ENCODE measurements at regions not wholly inside any gene's neighbourhood (a gene's known extent, or its start where the extent isn't known, plus 50 kb on each side); places are given as distances from the start of the nearest gene placed in this dataset.

DNA sequence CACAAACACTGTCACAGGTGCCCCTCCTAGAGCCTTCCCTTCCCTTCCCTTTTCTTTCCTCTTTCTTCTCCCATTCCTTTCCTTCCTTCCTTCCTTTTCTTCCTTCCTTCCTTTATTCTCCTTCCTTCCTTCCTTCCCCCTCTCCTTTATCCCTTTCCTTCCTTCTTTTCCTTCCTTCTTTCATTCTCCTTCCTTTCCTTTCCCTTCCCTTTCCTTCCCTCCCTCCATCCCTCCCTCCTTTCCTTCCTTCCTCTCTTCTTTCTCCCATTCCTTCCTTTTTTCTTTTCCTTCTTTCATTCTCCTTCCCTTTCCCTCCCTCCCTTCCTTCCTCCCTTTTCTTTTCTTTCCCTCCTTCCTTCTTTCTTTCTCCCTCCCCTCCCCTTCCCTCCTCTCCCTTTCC, 170.0 kb downstream of the ENGASE start:
- DNase-seq (ENCODE audit: low read depth) = no peak

DNA sequence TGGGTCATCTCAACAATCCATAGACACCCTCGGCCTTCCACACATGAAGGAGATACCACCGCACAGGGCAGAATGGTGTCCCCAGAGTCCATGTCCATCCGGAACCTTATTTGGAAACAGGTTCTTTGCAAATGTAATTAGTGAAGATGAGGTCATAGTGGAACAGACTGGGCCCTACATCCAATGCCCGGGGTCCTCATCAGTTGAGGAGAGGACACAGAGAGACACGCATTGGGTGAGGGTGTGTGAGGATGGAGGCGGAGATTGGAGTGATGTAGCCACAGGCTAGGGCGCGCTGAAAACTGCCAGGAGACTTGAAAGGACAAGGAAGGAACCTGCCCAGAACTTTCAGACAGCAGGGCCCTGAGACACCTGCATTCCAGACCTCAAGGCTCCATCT, 169.4 kb downstream of the ENGASE start:
- DNase-seq (ENCODE audit: low read depth) = no peak

DNA sequence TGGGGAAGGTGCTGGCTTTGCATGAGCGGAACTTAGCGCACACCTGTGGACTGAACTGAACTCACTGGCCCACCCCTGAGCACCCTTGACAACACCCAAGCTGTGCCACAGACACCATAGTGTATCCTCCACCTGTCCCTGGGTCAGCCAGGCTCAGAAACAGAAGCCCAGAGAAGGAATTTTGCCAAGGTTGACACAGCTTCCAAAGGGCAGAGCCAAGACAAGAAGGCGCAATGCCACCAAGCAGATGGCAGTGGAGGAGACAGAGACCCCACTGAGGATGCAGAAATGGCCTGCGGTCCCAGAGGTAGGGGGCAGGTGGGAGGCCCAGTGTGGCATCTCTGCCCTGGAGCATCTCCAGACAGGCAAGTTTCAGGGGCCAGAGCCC, 169.0 kb downstream of the ENGASE start:
- no peak for DNase-seq (ENCODE audit: low read depth)

DNA sequence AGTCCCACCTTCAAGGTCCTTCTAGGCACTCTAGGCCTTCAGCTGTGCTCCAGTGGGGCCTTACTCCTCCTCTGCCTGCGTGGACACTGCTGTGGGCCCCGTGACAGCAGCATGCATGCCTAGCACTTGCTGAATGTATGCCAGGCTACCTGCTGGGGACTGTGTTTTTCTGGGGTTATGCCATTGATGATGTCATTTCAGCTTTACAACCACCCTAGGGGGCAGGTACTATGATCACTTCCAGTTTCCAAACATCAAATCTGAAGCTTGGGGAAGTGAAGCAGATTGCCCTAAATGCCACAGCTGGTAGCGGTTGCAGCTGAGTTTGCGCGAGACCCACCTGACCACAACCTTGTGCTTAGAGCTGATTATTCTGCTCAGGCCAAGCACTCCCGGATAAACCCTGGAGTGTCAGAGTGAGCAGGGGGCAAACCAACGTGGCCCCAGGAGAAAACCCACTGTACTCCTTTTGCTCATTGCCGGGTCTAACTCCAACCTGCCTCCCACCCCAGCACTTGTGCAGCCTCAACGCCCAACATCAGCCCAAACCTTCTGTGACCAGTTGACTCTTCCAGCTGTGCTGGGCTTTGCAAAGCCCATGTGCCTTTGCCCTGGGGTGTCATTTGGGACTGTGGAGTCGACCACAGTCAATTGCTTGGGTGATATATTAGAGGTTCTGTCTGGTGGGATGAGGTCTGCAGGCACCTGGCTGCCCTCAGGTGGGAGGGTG, 168.4 kb downstream of the ENGASE start:
- no peak for DNase-seq (ENCODE audit: low read depth)

DNA sequence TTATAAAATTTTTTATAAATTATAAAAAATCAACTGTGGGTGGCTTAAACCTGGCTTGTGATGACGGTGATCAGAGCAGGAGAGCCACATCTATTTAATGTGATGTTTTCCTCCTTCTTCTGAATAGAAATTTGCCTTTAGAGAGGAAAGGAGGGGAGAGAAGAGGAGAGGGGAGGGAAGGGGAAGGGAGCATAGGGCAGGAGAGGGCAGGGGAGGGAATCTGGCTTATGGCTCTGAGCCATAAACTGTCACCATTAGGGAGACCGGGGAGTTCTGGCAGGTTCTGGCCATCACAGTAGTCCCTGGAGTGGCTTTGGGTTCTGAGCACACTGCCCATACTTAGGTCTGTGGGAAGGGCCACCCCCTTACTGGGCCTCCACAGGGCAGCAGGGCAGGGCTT, 167.8 kb downstream of the ENGASE start:
- DNase-seq (ENCODE audit: low read depth) = no peak

DNA sequence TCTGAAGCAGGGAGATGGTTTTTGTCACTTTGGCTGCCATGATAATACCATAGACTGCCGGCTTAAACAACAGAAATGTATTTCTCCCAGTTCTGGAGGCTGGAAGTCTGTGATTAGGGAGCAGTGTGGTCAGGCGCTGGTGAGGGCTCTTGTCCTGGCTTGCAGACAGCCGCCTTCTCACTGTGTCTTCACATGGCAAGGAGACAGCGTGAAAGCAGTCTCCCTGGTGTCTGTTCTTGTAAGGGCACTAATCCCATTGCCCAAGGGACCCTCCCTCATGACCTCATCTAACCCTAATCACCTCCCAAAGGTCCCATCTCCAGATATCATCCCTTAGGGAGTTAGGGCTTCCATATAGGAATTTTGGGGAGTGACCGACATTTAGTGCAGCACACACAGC, 167.0 kb downstream of the ENGASE start:
- no peak for DNase-seq (ENCODE audit: low read depth)

DNA sequence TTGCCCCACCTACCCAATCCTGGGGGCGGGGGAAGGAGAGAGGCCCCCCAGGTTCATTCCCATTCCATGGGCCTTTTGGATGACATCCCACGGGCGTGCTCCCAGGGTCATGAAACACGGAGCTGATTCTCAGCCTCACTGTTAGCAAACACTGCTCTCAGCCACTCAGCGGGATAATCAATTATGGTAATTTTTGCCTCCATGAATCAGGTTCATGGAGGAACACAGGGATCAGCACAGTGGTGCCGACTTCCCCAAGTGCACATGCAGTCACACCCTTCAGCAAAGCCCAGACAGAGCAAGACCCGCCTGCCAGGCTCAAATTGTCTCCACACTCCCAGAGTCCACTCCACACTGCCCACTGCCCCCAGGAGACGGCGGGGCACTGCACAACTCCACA, 164.6 kb downstream of the ENGASE start:
- DNase-seq (ENCODE audit: low read depth) = no peak

DNA sequence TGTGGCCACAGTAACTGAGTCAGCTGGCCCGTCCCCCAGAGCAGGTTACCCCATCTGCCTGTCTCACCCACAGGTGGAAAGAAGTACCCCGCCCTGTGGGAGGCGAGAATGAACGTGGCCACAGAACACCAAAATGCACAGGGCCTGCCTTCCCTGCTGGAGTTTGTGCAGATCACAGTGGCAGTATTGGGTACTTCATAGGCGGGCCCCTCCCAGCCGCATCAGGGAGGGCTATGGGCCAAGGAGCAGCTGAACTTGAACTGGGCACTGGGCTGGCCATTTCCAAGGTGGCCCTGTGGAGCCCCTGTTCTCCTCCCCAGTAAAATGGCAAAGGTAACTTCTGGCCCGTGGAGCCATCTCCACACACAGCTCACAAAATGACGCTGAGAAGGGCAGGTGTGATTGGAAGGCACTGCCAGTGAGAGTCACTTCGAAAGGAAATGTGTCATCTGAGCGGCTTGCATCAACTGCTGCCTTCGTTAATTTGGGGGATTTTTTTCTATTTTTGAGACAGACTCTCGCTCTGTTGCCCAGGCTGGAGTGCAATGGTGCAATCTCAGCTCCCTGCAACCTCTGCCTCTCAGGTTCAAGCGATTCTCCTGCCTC, 162.9 kb downstream of the ENGASE start:
- no peak for DNase-seq (ENCODE audit: low read depth)

DNA sequence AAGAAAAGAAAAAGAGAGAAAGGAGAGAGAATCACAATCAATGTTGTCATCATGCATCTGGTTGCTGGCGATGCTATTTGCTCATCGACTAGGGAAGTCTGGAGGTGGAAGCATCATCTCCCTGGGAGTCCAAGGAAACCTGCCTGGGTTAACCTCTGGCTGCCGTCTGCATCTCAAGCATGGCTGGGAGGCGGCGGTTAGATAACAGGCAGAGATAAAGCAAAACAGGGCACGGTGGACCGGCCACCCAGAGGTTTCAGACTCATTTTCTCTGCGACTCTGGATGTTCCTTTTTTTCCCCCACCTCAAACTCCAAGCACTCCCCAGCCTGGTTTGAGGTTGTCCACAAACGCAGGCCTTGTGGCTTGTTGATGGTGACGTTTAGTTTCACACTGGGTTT, 161.2 kb downstream of the ENGASE start:
- no peak for DNase-seq (ENCODE audit: low read depth)

DNA sequence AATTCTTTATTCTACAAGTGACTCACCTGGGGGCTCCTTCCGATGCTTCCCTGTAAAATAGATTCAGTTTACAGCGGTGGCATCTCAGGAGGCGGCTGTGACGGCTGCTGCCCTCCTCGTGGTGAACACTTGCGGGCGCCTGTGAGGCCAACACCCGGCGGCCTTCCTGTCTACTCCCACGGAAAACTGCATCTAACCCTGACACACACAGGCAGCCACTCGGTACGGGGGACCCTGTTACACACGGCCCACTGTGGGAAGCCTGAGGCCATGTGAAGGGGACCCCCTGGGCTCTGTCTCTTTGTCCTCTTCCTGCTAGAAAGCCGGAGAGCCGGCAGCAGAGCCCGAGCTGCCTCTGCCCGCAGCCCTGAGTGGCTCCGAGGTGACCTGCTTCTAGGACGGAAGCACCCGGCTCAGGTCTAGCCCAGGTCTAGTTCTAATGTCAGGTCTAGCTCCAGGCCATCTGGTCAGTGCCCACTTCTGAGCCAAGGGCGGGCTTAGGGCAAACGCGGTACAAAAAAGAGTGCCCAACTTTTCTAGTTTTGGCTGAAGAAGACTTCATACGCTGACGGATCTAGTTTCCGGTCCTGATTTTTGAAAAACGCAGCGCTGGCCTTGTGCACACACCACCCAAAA, 159.4 kb downstream of the ENGASE start:
- no peak for DNase-seq (ENCODE audit: low read depth)

DNA sequence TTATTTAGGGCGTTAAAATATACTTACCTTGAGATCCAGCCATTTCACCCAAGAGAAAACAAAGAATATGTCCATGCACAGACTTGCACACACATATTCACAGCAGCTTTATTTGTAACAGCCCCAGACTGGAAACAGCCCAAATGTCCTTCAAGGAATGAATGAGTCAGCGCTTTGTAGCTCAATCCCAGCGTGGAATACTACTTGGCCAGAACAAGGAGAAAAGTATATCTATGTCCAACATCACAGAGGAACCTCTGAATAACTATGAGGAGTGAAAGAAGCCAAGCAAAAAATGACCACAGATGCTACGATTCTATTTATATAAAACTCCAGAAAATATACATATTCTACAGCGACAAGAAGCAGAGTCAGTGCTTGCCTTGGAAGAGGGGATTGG, 158.3 kb downstream of the ENGASE start:
- DNase-seq (ENCODE audit: low read depth) = no peak

DNA sequence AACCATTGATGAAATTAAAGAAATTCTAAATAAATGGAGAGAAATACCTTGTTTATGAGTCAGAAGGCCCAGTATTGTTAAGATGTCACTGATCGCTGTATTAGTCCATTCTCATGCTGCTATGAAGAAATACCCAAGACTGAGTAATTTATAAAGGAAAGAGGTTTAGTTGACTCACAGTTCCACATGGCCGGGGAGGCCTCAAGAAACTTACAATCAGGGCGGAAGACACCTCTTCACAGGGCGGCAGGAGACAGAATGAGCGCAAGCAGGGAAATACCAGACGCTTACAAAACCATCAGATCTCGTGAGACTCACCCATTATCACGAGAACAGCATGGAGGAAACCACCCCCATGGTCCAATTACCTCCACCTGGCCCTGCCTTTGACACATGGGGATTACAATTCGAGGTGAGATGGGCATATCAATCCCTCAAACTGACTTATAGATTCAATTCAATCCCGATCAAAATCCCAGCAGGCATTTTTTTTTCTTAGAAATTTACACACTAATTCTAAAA, 157.2 kb downstream of the ENGASE start:
- no peak for DNase-seq (ENCODE audit: low read depth)

DNA sequence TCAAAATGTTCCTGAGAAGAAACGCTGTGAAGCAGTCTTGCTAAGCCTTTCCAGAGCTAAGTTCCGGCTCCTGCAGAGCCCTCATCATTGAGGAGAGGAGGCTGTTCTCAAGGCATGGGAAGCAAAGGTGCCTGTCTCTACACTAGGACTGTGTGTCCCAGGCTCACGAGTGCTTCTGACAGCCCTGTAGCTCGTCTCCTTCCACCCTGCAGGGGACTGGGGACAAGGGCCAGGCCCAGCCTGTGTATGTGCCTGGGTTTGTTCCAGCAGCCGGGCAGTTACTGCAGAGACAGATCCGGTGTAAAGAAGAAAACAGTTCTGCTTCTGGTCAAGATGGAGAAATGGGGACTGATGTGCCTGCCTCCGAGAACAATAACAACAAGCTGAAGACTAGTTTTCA, 156.0 kb downstream of the ENGASE start:
- DNase-seq (ENCODE audit: low read depth) = no peak

DNA sequence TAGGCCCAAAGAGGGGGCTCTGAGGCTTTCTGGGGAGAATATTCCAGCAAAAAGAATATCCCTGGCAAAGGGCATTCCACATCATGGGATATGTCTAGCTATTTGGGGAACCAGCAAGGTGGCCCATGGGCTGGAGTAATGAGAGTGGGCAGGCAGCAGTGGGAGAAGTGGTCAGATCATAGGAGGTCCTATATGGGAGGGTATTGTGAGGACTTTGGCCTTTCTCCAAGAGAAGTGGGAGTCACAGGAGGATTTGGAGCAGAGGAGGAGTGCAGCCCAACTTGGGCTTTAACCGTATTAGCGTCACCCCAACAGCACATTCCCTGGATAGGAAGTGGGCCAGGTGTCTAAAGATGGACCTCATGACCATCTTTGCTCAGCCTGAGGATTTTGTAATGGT, 151.4 kb downstream of the ENGASE start:
- no peak for DNase-seq (ENCODE audit: low read depth)

DNA sequence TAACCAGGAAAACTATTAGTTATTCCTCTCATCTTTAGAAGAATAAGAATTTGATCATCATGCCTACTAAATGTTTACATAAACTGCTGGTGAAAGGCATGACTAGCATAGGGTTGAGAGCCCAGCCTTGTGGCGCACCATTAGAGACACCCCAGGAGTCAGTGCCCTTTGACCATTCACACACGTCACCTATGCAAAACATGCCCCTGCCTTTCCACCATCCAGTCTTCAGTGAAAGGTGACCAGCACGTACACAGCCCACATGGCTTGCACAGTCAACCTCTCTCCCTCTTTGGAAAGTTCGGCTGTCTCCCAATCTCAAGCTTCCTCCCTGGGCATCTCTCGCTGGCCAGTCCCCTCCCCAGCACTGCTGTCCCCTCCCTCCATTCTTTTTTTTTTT, 150.3 kb downstream of the ENGASE start:
- no peak for DNase-seq (ENCODE audit: low read depth)

DNA sequence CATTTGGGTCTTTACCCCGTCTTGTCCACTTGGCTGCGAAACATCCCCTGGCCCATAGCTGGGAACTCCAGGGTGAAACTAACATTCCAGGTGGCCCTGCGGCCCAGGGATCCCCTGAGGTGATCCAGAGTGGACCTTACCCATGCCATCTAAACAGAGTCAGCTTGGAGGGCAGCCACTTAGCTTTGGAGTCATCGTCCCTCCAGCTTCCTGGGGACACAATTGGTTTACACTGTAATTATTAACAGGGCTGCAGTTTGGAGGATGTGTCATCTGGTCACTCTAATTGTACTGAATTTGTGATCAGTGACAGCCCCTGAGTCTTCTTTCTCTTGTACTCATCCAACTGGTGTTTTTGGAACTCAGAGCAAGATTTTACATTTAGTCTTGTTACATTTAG, 149.9 kb downstream of the ENGASE start:
- no peak for DNase-seq (ENCODE audit: low read depth)

DNA sequence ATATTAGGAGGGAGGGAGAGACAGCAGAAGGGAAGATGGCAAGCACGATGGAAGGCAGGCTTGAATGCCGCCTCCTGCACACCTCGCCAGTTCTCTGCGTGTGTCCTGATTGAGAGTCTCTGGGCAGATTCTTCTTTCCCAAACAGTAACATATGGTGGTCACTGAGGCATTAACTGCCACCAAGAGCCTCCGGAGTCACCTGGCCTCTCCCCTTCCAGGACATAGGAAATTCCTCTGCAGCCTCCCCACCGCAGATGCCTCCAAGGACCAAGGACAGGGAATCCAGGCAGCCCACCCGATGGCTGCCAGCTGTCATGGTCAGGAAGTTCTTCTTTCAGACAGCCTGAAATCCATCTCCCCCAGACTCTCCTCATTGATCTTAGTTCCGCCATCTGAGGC, 149.3 kb downstream of the ENGASE start:
- DNase-seq (ENCODE audit: low read depth) = no peak

DNA sequence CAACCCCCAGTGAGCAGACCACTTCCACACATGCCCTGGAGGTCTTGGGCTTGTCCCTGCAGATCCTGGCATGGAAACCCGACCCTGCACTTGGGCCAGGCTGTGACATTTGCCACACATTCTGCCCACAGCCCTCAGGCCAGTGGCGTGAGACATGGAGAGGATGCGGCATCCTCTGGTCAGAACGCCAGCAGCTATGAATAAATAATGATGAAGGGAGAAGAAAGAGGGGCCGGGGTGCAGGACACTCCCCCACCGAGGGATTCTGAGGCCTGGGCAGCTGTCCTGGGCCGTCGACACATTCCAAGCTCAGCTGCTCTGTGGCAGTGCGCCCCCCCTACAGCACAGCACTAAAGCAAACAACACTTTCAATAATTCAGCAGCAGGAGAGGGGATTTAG, 148.8 kb downstream of the ENGASE start:
- DNase-seq (ENCODE audit: low read depth) = no peak

DNA sequence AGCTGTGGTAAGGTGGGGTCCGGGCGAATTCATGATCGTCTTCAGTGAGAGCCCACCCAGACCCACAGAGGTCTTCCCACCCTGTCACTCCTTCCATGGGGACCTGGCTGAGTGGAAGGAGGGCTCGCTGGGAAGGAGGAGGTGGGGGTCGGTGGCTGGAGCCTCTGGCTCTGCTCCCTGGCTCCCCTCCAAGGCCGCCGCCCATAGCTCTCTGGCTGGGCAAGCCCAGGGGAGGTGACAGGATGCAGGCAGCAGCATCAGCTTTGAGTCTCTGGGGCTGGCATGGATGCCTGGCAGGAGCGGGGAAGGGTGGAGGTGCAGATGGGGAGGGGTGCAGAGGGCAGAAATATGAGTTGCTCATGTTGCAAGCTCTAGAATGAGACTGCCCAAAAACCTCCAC, 147.0 kb downstream of the ENGASE start:
- no peak for DNase-seq (ENCODE audit: low read depth)

DNA sequence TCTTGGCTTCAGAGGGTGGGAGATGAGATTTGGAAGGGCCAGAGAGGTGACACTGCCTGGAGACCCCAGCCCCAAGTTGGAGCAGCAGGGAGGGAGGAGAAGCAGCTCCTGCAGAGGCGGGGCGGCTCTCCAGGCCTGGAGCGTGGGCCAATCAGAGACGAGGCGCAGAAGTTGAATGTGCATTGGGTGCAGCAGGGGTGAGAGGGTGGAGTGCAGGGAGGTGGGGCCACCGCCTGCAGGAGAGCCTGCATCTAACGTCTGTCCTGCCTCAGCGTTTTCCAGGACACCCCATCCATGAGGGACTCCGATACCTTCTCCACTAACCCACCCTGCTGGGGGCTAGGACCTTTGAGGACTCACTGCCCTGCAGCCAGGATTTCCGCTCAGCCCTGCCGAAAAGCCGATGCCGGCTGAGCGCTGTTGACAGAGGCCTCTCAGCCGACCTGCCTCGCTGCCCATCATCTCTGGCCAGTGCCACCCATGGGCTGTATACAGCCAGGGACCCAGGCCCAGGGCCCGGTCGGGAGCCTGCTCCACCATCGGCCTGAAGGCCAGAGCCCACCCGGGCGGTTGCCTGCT, 146.2 kb downstream of the ENGASE start:
- no peak for DNase-seq (ENCODE audit: low read depth)

DNA sequence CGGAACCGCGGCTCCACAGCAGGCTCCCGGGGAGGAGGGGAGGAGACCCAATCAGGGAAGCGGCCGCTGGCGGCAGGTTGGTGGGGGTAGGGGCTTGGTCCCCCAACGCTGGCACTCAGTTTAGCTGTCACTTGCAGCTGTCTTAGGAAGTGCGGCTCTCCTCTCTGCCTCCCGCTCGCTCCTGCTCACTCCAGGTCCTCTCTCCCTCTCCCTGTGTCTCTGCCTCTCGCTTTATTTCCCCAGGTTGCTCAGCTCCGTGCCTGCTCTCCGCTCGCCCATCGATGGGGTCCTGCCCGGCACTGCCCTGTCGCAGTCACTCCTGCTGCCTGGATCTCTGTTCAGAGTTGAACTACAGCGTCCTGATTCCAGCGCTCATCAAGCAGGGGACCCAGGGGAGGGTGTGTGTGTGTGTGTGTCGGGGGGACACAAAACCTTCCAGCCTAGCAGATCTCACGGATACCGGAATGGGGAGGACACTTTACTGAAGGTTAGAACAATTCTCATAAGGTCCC, 145.6 kb downstream of the ENGASE start:
- DNase-seq (ENCODE audit: low read depth) = no peak

DNA sequence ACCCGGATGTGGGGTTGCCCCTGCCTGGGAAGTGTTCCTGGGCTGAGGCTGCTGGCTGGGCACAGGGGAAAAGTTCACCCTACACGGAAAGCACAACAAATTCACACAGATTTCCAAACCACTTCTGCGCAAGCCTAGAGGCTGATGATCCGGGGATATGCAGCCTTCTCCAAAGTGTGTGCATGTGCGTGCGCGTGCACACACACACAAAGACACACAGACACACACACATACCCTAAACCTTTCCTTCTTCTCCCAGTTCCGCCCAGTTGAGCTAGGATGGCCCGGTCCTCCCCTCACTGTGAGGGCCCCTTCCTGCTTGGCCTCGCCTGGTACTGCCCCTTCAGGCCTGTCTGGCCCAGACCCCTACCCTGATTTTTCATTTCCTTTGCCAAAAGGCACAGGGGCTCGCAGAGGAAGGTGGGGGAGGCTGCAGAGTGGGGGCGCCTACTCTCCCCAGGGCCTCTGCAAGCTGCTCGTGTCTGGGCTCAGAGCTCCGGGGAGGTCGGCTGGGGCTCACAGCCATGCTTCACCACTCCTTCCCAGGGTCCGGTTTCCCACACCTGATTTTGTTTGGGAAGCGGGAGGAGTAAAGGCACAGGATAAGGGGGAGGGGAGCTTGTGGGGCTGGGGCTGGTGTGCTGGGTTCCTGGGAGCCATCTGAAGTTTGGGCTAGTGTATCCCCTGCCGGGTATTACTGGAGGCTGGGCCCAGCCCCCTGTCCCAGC, 144.7 kb downstream of the ENGASE start:
- no peak for DNase-seq (ENCODE audit: low read depth)

Data from stimulated activated CD8-positive, alpha-beta memory T cell treated with anti-CD3 and anti-CD28 coated beads, Interleukin-7, amount 100 ng/mL, for 24 hours (primary cell).